HG03354 (cell line): ENCODE measurements at regions not wholly inside any gene's neighbourhood (a gene's known extent, or its start where the extent isn't known, plus 50 kb on each side); places are given as distances from the start of the nearest gene placed in this dataset.

Source experiments
- ATAC-seq: cut with Tn5 transposase; IDR thresholded peaks from one replicate; pipeline ENCODE4 v1.9.1; 2021; ENCODE audit warnings: mild to moderate bottlenecking; ENCODE audit not compliant: unreplicated experiment, poor library complexity, severe bottlenecking

DNA sequence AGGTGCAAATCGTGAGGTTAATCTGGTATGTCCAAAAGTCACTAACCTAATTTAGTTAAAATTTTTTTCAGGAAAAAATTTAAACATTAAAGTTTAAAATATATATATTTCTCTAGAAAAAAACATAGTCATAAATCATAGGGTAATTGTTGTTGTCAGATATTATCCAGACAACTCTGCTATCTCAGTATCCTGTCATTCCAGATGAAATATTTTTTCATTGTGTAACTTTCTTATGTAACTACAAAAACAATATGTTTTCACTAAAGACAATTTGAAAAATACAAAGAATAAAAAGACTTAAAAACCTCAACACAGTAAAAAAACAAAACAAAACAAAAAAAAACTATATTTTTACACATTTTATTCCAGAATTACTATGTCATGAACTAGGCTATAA, 57.6 kb downstream of the TENT5A start:
- no peak for ATAC-seq

DNA sequence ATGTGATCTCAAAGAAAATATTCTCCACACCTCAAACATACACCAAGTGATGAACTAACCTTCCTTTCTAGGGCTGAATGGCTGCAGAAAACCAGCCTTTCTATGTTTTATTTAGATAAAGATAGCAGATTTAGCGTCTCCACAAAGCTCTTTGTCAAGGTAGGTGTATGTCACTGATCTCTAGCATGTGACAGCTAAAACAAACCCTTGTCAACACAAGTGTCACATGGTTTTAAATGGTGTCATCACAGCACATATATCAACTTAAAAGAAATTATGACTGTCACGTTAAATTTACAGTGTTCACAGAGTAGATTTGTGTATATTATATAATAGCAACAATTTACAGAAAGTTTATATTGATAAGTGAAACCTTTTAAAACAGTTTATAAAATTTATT, 58.3 kb downstream of the TENT5A start:
- ATAC-seq, result no peak

GRCh38 chr6:81693266-81693665, 59.2 kb downstream of the TENT5A start:
- ATAC-seq, result no peak

DNA sequence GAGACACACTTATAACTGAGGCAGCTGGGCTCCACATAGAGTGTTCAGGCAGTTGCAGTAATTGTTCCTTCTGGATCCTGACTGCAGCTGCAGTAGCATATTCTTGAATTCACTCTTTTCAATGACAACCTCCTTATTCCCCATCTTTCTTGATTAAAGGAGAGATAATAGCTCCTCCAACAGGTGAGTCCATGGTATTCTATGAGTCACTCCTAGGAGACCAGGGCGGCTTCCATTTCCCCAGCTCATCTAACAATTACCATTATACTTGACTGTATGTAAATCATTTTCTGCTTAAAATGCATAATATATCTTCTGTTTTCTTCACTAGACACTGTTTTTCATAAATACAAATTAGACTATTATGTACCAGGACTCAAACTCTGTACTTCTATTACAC, 62.4 kb downstream of the TENT5A start:
- ATAC-seq, result no peak

DNA sequence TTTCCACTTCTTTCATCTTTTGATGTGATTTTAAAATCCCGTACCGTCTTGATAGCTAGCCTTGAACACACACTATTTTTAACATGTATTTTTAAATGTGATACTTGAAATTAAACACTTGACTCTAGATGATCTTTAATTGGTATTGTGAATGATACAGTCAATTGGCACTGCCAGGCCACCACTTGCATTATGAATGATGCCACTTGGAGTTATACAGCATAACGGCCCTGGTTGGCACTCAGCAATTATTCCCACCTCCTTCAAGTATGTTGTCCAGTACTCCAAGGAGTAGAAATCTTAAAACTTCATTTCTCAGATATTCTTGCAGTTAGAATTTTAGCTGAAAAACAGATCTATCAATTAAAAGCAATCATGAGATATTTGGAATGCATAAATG, 62.9 kb downstream of the TENT5A start:
- ATAC-seq, result no peak

DNA sequence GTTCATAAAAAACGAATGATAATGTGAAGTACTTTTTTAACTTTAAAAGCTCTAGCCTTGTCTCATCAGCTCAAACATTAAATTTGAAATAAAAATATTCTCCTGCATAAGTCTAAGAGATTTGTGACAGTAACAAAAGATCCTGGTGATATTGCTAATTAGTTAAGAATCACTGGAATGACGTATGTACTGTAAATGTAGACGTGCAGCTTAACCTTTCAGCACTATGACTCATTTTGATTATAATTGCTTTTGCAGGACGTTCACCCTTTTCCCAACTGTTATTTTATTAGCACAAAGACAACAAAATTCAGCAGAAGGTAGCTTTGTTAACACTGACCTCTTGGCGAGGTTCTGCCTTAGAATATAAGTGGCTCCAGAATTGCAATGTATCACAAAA, 68.6 kb downstream of the TENT5A start:
- no peak for ATAC-seq

GRCh38 chr6:81682858-81683620, 69.4 kb downstream of the TENT5A start:
- ATAC-seq, result no peak

DNA sequence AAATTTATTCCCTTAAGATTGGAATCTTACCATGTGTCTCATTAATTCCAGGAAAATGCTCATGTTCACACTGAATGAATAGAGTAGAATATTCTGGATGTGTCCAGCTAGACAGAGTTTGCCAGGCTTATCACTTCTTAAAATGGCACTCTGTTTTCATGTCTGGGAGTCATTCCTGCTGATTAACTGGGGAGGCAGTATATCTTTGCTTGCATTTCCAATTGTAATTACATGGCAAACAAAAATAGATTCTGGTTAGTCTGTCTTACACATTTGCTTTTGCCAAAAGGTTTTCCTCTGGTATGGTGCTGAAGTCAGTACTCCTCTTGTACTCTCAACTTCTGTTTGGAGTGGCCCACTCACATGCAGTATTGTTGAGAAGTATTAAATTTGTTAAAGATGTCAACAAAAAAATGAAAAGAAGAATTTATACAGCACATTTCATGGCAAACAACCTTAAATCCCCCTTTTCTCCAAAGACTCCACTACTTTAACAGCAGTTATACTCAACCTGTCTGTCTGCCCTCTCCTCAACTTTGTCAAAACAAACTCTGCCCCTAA, 70.2 kb downstream of the TENT5A start:
- ATAC-seq, result no peak

GRCh38 chr6:81669445-81669844, 83.0 kb downstream of the TENT5A start:
- no peak for ATAC-seq

DNA sequence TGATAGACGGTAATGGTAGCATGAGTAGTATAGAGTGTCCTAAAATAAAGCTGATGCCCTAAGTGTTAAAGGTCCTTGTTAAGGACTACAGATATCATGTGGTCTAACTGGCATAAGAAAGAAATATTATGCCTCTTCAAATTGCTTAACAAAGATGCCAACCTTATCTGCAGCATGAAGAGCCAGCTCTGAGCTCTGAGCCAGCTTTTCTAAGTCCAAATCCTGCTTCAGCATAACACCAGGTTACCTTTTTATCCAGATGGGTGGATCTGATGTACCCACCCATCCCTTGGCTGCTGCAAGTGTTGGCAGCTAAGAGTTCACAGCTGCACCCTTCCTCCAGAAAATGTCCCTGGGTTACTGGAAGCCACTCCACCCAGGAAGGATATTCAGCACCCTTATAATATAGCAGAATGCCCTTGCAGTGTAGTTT, 83.8 kb downstream of the TENT5A start:
- no peak for ATAC-seq

- no peak for ATAC-seq
These were observed 86.0 kb downstream of the TENT5A start for GRCh38 chr6:81666481-81666880.

- ATAC-seq, result no peak
These were observed 96.2 kb downstream of the TENT5A start for GRCh38 chr6:81656231-81656630.

DNA sequence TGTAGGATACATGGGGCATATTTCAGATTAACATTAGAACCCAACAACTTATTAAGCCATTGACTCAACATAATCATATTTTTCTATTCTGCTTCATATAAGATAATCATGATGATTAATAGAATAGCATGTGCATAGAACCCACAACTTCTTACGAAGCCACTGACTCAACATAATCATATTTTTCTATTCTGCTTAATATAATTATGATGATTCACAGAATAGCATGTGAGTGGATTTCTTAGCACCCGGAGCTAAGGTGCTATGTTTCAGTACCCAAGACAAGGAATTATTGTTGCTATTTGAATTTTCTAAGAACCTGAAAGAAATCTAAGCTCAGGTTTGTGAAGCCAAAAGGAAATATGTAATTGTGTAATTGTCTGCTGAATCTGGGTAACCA, 96.8 kb downstream of the TENT5A start:
- ATAC-seq, result no peak

DNA sequence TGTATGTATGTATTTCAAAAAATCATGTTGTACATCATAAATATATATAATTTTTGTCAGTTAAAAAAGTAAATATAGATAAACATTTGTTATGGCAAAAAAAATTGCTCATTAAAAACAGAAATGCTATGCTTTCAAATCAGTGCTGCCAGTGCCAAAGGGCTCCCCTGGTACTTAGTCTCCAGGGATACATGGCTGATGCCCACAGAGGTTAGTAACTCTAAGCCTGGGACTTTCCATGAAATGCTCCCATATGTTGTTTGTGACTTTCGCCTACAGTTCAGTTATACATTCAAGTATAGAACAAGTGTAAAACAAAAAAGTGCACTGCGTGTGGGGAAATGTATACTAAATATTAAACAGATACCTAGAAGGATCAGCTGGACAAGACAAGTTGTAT, 104.0 kb downstream of the TENT5A start:
- no peak for ATAC-seq

GRCh38 chr6:81643156-81643555, 109.3 kb downstream of the TENT5A start:
- ATAC-seq, result no peak

DNA sequence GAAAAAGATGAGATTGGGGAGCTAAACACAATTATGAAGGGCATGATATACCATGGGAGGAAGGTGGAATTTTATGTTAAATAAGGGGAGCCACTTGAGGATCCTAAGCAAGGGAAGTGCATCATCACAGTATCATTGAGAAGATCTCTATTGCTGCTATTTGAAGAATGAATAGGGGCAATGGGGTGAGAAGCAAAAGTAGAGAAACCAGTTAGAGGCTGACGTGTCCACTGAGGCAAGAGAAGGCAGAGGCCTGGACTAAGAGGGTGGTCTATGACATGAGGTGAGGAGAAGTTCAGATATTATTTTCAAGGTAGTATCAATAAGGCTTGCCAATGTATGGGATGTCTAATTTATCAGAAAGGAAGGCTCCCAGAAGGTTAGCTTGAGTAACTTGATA, 111.6 kb downstream of the TENT5A start:
- no peak for ATAC-seq

DNA sequence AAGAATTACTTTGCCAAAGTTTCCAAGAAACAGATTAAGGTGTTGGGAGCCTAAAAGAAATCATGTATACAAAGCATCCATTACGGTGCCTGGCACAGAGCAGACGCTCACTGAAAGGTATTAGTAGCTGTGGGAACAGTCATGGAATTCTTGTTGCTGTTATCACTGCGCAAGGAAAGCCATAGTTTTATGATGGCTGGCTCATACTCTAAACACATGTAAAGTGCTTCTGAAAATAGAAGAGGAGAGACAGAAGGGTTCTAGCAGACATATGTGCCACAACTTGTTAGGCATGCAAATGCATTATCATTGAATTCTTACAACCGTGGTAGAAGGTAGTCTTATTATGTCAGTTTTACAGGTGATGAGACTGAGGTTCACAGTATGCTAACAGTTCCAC, 112.4 kb downstream of the TENT5A start:
- no peak for ATAC-seq

DNA sequence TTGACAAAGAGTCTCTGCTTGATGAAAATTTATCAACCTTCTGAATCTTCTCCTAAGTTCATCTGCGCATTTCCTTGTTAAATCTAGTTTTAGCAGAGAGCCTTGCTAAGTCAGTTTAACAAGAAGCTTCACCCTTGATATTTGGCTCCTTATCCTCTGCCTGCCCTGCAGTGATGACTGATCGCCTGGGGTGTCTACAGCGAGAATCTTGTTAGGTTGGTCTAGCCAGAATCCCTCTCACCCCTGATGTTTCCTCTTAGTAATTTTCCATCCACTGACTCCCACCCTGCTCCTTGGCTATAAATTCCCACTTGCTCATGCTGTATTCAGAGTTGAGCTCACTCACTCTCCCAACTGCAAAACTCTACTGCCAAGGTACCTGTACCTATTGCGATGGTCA, 114.1 kb downstream of the TENT5A start:
- ATAC-seq, result no peak

DNA sequence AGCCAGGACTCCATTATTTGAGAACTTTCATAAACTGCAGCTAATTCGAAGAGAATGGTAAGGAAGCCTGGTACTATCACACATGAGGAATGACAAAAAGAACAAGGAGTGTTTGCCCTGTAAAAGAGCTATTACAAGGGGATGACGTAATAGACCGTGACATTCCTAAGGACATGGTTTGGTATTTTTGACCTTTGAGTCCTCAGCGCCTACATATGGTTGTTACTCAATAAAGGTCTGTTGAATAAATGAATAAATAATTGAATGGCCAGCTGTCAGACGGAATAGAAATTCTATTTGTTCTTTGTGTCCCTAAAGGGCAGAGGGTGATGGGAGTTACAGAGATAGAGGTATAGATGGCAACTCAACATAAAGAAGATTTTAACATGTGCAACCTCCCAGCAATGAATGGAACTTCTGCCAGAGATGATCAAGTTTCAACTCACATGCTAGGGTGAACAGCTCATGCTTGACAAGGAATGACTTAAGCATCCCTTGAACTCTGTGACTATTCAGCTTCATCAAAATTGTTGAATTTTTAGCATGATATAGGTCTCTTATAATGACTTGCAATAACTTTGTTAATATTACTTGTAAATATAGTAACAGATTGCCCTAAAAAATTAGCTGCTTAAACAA, 115.4 kb downstream of the TENT5A start:
- no peak for ATAC-seq

DNA sequence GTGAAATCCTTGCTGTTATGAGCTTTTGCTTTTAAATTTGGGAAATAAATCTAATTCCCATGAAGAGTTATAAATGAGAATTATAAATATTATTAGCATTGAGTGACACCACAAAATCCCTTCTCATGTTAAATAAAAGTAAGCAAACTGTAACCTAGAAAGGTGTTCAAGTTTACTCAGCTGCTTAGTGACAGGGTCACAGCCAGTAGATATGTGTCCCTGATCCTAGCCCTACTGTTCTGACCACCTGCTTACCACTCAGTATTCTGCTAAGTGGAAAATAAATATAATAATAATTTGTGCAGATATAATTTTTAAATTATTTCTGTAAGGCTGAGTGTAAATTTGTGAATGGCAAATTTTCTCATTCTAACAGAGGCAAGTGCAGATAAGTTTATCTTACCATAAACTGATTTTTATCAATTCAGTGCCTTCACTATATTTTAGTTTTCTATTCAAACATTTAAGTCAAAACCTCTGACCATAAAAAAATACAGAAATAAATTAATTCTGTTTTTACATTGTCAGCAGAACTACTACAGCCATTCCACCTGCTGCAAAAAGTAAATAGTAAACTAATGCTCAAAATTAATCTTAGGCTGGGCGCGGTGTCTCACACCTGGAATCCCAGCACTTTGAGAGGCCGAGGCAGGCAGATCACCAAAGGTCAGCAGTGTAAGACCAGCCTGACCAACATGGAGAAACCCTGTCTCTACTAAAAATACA, 118.2 kb downstream of the TENT5A start:
- no peak for ATAC-seq

GRCh38 chr6:81633391-81633790, 119.1 kb downstream of the TENT5A start:
- ATAC-seq, result no peak
